HG03460 (cell line): ENCODE measurements at regions not wholly inside any gene's neighbourhood (a gene's known extent, or its start where the extent isn't known, plus 50 kb on each side); places are given as distances from the start of the nearest gene placed in this dataset.
"Not testable (repeated sequence)": the region's sequence is repeated elsewhere in the genome, so short reads cannot be mapped to it uniquely, and the experiment has no call there.

Experiments
- ATAC-seq: cut with Tn5 transposase; IDR thresholded peaks from one replicate; pipeline ENCODE4 v1.9.1; 2021; ENCODE audit not compliant: unreplicated experiment

DNA sequence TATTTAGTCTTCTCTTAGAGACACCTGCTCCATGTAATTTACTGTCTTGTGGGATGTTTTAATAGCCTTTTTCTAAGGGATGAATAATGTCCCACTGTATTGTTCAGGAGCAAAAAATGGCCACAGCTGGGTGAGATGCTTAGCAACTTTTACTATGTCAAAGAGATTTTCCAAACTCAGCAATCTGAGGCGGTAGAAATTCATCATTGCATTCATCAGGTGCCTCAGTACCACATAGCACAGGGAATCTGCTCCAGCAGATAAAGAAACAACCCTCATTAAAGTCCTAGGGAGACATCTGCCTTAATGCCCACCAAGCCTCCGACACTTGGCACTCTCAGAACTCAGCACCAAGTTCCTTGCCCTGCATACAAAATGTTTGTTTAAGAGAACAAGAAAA, 266.9 kb downstream of the SIPA1L2 start:
- no peak for ATAC-seq

DNA sequence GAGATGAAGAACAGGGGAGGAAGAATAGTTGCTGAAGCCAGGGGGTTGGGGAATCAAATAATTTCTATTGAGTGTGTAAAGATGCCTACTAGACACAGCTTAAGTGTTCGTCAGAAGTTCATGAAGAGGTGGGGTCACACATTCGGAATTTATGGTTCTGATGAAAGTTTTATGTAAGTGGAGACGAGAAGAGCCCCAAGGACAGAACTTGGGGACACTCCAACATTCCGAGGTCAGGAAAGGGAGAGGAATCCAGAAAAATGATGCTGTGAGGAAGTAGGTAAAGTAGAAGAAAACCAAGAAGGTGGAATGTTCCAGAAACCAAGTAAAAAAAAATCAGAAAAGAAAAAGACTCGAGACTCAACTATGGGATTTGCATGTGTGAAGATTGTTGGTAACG, 272.5 kb downstream of the SIPA1L2 start:
- no peak for ATAC-seq

DNA sequence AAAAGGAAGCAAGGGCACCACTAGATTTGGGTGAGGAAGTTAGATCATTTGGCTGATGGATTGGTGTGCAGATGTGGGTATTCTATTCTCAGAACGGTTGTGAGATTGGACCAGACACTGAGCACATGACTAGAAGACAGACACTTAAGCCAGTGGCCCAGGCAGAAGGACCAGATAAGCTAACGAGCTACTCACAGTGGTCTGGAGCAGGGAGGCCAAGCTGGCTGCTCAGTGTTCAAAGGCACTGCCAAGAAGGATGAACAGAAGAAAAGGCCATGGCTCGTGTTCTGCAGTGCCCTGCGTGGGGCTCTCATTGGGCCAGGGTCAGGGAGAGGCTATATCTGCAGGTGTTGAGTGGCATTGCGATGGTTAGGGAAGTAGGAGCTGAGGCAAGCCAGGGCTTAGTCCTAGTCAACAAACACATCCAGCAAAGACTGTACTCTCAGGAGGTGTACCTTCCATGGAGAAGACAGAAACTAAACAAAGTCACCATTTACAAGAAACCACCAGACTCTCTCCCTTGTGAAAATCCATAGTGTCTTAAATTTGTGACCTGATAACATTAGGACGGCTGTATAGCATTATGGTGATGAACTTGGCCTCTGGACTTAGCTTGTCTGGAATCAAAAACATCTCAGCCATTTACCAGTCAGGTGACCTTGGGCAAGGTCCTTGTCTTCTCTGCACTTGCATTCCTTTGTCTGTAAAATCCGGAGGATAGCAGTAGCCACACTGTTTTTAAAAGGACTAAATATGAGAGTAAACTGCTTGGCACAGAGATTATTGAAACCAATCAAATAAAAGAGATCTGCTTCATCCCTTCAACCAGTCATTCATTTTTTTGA, 274.5 kb downstream of the SIPA1L2 start:
- no peak for ATAC-seq

DNA sequence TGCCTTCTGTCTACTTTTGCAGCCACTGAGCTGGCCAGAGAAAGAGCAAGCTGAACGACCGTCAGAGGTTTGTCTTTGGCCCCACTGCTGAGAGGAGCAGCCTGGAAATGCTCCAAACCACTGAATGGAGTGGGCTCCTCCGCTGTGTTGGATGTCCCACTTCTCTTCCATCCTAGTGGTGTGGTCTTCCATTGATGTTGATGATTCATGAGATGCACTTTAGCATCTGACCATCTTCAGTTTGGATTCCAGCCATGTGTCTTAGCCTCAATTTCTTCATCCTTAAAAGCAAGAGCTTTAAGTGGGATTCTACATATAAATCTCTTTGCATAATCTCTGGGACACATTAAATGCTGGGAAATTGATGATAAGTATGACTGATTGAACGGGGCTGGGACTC, 276.9 kb downstream of the SIPA1L2 start:
- no peak for ATAC-seq

DNA sequence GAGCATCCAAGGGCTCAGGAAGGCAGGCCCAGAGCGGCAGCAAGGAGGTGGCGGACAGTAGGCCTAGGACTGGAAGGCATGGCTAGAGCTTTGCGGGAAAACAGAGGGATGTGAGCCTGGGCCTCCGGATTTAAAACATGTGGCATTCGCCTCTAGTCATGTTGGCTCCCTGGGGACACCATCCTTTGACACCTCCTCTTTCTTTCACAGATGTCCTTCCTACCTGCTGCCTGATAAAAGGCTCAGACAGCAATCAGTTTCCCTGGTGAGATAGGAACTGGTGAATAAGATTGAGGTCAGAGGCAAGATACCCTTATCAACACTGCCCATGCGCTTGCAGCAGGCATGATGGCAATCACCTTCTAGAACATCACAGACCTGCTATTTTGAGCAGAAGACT, 277.6 kb downstream of the SIPA1L2 start:
- no peak for ATAC-seq

DNA sequence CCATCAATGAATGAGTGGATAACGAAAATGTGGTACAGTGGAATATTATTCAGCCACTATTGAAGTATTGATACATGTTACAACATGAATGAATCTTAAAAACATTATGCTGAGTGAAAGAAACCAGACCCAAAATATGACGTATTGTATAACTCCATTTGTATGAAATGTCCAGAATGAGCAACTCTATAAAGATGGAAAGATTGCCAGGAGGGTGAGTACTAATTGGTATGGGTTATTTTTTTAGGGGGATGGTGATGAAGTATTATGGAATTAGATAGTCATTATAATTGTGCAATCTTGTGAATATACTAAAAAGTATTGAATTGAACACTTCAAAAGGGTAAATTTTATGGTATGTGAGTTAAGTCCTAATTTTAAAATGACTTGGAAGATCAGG, 278.6 kb downstream of the SIPA1L2 start:
- no peak for ATAC-seq

DNA sequence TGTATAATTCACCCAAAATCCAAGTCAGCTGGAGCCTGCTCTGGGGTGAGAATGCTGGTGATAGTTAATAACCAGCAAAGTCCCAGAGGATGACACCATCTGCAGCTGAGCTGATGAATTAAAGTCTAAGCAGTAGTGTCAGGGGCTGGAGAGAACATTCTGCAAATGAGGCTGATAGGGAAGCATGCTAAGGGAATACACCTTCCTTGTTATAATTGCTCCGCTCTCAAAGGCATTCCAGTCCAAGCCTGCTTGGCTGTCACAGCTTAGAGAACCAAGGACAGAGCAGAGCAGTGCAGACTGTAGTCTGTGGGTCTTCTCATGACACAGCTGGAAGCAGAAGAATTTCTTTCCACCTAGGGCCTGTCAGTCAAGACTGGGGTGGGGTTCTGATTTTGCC, 283.1 kb downstream of the SIPA1L2 start:
- ATAC-seq = no peak

DNA sequence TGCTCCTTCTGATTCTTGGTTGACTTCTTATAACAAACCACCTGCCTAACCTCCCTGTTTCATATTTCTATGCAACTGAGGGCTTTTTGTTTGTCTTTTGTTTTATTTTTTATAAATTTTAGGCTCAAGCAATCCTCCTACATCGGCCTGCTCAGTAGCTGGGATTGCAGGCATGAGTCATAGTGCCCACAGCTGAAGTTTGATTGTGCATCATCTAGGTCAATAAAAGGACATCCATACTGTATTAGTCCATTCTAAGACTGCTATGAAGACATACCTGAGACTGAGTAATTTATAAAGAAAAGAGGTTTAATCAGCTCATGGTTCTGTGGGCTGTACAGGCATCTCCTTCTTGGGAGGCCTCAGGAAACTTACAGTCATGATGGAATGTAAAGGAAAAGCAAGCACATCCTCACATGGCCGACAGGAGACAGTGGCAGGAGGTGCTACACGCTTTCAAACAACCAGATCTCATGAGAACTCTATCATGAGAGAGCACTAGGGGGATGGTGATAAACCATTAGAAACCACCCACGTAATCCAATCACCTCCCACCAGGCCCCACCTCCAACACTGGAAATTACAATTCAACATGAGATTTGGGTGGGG, 285.0 kb downstream of the SIPA1L2 start:
- ATAC-seq = no peak

DNA sequence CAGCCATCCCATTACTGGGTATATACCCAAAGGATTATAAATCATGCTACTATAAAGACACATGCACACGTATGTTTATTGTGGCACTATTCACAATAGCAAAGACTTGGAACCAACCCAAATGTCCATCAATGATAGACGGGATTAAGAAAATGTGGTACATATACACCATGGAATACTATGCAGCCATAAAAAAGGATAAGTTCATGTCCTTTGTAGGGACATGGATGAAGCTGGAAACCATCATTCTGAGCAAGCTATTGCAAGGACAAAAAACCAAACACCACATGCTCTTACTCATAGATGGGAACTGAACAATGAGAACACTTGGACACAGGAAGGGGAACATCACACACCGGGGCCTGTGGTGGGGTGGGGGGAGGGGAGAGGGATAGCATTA, 285.7 kb downstream of the SIPA1L2 start:
- not testable (repeated sequence) for ATAC-seq

DNA sequence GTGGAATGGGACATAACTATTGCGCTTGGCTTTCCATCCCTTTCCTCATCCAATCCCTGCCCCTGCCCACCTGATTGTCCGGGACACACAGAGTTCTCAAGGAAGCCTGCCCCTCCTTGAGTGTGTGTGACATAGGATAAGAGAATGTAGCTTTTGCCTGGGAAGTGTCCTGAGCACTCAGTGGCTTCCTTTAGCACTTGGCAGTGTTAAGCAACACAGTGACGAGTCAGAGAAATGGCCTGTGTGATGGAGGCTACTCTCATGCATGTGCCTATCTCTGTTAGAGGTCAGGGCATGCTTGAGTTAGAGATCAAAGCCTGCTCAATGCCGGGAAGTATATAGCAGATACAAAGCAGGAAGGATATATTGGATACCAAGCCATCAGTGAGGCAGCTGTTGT, 289.5 kb downstream of the SIPA1L2 start:
- no peak for ATAC-seq

DNA sequence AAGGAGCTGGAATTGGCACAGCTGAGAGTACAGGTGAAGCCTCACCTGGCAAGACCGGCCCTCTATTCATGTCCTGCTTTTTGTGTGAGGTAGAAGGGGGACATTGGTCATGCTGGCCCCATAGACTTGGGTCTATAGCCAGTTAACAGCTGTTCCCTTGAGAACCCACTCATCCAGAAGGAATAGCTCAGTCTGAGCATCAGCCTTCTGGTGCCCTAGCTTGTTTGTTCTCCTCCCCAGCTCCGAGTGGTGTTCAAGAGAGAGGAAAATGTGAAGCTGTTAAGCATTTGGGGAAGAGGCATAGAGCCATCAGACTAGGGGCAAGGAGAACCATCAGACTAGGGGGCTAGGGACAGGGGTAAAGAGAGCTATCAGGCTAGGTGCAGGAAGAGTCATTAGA, 290.9 kb downstream of the SIPA1L2 start:
- ATAC-seq = no peak

DNA sequence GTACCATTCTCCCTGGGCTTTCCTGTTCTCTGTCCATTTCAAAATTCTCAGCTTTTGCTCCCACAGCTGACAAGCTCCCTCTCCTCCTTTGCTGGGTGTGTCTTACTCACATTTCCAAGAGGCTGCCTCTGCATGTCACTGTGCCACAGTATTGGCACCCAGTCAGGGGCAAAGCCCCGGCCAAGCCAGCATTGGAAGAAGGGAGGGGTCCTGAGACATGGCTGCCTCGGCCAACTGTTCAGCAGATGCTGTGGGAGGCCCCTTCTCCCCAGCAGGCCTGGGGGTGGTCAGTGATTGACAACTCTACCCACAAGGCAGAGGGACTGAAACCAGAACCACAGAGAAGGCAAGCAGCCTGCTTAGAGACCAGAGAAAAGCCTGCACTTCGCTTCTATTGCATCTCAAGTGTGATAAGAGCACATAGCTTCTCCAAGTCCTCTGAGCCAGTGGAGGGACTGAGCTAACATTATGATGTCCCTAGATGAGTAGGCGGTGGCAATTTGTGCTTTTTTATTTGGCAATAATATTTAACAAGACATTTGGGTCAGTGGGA, 294.1 kb downstream of the SIPA1L2 start:
- no peak for ATAC-seq

DNA sequence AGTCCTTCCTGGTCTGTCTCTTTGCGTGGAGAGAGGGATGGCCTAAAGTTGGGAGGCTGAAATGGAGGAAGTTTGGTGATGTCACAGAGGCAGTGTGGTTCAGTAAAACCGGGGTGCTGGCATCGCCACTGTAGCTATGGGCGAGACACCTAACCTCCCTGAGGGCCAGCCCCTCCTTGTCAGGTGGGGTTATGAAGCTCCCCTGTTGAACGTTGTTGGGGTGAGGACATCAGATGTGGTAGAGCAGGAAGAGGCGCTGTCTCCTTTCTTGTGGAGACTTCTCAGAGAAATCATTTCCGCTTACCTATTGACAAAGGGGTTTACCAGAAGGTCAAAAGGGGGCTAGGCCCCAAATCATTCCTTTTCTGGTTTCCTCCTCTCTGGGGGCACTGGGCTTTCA, 294.7 kb downstream of the SIPA1L2 start:
- ATAC-seq = no peak

DNA sequence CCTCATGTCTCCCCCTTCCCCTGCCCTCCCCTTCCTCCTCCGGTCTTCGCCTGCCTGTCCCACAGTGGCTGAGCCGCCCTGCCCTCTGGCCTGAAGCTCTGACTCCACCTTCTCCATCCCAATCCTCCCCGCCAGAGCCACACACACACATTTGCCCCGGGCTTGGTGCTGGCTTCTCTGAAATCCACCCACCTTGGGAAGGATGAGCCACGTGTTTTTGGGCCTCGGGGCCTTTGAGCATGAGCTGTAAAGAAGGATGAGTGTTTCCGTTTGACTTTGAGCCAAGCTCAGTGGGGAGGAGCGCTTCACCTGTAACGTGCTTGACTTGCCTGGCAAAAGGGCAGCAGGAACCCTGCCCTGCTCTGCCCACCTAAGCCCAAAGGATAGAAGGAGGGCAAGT, 295.1 kb downstream of the SIPA1L2 start:
- ATAC-seq = no peak

DNA sequence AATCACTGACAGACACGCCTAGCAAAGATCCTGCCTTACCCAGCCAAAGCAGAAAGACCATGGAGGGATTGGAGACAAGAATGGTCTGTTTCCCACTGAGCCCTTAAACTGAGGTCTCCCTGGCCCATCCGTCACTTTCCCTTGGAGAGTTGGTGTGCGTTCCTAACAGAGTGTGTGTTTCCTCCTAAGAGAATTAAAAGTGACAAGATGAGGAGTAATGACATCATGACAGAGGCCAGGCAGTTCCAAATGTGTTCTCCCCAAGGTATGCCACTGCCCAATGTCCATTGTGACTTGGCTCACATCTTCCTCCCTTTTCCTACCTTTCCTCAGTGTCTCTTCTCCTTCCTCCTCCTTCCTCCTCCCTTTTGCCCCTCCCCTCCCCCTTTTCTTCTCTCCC, 295.7 kb downstream of the SIPA1L2 start:
- ATAC-seq = no peak

DNA sequence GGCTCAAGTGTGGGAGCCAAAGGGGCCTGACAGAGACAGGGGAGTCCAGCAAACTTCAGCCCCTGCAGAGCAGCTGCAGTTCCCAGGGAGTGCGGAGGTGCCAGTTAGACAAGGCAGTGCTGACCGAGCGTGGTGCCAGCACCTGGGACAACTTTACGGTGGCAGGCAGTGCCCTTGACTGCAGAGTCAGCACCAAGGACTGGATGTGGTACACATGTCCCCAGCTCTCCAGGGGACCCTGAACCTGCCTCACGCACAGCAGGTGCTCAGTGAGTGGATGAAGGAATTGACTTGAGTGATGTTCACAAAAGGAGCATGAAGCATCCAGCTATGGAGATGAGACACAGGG, 296.5 kb downstream of the SIPA1L2 start:
- no peak for ATAC-seq

DNA sequence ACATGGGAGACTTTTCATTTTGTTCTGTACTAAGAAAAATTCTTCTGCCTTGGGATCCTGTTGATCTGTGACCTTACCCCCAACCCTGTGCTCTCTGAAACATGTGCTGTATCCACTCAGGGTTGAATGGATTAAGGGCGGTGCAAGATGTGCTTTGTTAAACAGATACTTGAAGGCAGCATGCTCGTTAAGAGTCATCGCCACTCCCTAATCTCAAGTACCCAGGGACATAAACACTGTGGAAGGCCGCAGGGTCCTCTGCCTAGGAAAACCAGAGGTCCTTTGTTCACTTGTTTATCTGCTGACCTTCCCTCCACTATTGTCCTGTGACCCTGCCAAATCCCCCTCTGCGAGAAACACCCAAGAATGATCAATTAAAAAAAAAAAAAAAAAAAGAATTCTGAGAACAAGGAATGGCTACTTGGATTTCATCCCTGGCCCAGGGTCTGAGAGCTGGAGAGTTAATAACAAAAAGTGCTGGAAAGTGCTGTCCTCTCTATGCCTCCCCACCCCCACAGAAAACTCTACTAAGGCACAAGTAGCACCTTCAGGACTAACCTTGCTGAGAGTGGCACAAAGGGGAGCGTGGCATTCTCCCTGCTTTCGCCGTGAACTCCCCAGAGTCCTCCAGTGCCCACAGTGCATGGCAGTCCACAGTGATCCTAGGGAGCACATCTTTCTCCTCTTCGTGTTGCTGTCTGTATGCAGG, 297.1 kb downstream of the SIPA1L2 start:
- not testable (repeated sequence) for ATAC-seq

DNA sequence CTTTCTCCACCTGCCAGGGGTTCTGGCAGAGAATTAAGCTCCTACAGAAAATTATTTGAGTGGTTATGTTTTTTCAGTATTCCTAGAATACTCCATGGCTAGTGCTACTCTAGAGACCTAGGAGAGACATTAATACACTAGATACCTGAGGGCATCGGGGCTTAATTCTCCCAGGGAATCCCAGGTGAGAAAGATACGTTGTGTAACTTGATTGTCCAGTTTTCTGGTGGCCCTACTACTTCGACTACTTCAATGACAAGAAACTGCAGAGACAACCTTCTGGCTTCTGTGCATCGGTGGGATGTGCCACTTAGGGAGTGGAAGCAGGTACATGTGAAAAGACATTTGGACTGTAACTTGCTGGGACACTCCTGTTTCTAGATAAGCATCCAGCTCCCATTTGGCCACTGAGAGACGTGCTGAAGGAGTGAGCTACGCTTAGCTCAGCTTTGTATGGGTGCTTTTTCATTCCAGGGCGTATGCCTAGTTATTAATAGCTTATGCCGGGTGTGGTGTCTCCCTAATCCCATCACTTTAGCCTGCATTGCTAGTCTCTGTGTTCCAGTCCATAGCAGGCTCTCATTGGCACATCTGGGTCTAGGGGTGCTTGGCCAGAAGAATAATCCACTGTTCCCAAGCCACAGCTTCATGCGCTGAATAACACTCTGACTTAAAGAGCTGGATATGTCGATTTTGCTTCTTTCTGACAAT, 300.7 kb downstream of the SIPA1L2 start:
- ATAC-seq = no peak

DNA sequence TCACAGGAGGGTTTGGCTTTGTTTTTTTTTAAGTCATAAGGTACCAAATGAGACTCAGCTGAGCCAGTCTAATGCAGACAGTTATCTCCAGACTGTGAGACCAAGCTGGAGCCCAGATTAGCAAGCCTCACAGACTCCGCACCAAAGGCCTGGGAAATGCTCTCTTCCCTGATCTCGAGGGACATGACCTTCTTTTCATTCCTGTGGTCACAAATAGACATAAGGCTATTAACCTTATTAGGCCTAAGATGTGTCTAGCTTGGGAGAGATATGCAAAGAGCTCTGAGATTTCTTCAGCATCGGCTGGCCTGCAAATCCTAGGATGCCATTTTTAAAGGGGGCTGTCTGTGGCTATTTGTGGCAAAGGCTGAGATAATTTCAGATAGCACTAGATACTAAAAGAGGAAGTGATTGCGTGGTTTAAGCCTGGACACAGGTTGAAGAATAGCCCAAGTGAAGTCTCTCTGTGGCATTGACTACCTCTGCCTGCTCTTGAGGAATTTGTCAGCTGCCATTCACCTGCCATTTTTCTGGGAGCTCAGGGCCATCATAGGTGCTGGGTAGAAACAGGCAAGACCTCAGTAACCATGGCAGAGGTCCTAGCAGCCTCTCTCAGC, 301.3 kb downstream of the SIPA1L2 start:
- ATAC-seq = no peak

DNA sequence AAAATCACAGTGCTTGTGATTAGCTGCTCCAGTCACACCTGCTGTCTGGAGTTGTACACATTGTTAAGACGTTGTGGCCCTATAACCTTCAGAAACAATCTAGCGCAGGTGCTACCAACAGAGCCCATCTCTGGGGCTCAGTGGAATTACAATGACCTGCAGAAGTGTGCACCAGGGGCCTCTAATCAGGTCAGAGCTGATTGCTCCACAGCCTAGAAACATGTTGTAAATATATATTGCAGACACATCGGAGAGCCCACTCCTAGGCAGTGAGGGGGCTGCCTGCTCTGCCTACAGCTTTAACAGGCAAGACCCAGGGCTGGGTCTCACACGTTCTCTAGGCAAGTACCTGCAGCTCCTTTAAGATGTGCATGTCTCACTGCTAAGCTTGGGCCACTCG, 302.0 kb downstream of the SIPA1L2 start:
- ATAC-seq = no peak

DNA sequence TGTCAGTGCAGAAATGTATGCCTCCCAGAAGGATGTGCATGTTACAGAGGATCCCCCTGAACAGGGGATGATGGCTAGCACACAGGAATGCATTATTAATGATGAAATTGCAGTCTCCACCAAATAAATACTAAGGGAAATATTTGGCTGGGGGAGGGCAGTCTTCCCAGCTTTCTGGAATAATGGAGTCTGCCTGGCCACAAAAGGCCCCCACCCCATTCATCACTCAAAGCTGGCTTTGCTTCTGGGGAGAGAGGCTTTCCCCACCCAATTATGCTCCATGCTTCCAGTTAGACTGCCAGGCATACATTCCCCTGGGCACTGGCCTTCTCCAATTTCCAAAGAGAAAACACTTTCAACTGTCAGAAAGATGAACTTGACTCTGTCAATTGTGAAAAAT, 302.7 kb downstream of the SIPA1L2 start:
- no peak for ATAC-seq
